DOHH2 (cell line): ENCODE measurements at regions not wholly inside any gene's neighbourhood (a gene's known extent, or its start where the extent isn't known, plus 50 kb on each side); places are given as distances from the start of the nearest gene placed in this dataset.
"Not testable (repeated sequence)": the region's sequence is repeated elsewhere in the genome, so short reads cannot be mapped to it uniquely, and the experiment has no call there.

Experiments
- CTCF ChIP-seq: fragments of 200-600 bp; sonication (generic); IDR thresholded peaks from one replicate; pipeline ENCODE4 v1.5.1; 2014; ENCODE audit warnings: antibody characterized with exemption, mild to moderate bottlenecking, low read depth, low read length; ENCODE audit not compliant: poor library complexity, severe bottlenecking
- EZH2phosphoT487 ChIP-seq: fragments of 200-600 bp; sonication (generic); IDR thresholded peaks from 2 replicates; pipeline ENCODE4 v1.6.1; 2017; ENCODE audit warnings: borderline replicate concordance, mild to moderate bottlenecking, antibody characterized with exemption, low read length, moderate library complexity, mixed read lengths

- not testable (repeated sequence) for TF ChIP-seq CTCF, EZH2phosphoT487
Measured at GRCh38 chr1:81250825-81251224, 549.9 kb upstream of the ADGRL2 start.
